HG03521 (cell line): ENCODE measurements at regions not wholly inside any gene's neighbourhood (a gene's known extent, or its start where the extent isn't known, plus 50 kb on each side); places are given as distances from the start of the nearest gene placed in this dataset.

Source experiments
- ATAC-seq: cut with Tn5 transposase; IDR thresholded peaks from one replicate; pipeline ENCODE4 v1.9.1; 2021; ENCODE audit warnings: mild to moderate bottlenecking, moderate library complexity; ENCODE audit not compliant: unreplicated experiment

DNA sequence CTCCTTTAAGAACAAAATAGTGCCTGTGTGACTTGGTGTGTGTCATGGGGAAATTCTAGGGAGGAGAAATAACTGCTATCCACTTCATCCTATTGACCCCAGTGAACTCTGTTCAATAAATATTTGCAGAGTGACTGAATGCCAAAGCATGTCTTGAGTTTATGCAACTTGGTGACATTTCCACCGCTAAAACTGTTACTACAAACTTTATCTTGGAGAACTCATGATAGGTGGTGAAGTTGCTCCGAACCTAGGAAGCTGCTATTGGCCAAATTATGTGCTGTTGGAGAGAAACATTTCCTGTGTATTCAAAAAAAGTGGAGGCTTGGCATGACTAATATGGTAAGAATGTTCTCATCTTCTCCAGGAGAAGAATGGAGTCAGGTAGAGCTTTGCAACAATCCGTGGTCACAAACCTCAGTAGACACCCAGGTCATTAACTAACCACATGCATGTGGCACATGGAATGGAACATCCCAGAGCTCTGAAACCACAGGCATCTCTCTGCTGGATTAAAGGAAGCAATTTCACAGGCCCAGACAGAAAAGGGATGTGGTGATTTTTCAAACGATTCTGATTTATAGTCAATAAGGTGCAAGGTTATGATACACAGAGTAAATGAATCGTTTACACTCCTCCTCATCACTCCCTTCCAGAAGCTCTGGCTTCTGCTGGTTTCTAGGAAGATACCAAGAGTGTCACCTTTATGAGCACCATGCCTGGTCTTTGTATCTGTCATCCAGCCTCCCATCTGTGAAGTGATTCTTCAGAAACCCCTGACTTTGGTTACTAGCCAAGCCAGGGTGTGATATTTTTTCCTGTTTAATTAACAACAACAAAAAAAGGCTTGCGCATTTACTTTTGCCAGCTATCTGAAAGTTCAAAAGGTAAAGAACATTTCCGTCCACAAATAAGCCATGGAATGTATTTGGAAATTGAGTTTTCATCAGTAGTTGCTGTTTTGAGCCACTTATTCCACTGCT lies 361.1 kb downstream of the TGFB2 start:
- no peak for ATAC-seq

DNA sequence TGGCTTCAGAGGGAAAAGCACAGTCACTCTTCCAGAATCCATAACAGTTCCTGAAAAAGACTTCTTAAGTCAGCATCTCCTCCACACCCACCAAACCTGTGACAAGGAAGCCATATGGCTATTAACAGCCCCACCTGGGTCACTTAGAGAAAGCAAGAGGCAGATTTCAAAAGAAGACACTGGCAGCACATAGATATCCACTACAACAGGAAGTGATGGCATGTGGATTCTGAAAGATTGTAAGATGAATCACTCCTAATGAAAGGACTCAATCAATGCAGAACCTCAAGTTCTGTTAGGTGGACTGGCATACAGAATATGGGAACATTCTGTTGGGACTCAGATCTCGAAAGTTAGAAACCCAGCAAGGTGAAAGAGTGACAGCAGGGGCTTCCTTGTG lies 365.9 kb downstream of the TGFB2 start:
- ATAC-seq = no peak

DNA sequence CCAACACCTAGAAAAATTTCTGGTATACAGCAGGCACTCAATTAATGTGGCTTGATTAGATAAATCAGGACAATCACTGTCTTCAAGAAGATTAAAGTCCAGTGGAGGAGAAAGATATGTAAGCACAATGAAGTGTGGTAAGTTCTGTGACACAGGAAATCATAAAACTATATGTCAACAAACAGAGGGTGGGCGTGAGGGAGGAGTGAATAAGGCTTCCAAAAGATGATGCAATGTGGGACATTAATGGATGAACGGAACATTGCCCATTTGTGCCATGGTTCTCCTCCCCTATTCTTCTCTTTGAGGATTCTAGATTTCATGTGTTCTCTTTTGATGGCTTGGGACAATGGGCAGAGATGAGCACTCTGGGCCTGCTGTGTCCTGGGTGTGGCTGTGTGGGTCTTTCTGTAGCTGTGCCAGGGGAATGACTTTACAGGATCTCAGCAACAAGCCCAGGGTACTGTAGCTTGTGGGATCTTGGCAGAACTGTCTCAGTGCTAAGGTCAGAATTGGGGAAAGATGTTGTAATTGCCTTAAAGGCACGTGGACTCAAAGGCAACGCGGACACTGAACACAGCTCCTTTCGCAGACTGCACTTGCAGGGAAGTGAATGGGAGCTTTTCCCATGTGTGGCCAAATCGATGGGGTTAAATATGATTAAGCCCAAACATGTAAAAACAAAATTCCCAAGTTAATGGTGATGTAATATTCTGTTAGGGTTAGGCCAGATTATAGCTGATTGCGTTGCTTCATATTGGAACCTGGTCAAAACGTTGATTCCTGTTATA lies 366.9 kb downstream of the TGFB2 start:
- no peak for ATAC-seq

DNA sequence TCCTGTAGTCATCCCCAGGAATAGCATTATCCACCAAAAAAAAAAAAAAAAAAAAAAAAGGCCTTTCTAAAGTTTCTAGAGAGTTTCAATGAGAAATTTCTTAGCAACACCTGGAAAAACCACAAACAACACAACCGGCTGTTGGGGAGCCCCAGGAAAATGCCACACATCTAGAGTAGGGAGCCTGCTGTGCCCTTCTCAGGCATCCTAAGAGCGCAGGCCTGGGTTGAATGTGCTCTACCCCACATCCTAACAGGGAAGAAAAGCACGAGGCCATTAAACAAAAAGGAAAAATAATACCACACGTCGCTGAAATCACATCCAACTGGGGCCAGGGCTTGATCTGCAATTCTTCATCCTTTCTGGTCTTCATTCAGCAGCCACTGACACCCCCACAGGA lies 367.5 kb downstream of the TGFB2 start:
- no peak for ATAC-seq

DNA sequence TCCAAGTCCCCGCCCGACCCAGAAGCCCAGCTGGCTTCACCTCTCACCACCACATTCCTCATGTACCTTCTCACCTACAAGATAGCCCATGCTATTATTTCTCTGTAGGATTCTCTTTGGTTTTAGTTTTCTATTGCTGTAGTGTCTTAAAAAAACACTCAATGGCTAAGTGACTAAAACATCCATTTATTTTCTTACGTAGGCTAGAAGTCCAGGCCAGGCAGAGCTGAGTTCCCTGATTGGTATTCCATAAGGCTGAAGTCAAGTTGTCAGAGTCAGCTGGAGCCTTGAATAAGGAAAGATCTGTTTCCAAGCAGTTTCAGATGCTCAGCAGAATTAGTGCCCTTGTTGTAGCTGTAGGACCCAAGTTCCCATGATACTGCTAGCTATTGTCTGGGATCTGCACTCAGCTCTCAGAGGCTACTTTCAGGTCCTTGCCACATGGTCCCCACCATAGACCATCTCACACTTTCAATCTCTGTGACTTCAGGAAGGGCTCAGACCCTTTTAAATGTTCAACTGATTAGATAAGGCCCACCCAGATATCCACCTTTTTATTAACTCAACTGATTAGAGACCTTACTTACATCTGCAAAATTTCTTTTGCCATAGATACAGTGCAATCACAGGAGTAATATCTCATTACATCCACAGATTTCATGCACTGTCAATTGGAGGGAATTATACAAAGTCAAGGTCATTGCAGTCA lies 371.0 kb downstream of the TGFB2 start:
- no peak for ATAC-seq

DNA sequence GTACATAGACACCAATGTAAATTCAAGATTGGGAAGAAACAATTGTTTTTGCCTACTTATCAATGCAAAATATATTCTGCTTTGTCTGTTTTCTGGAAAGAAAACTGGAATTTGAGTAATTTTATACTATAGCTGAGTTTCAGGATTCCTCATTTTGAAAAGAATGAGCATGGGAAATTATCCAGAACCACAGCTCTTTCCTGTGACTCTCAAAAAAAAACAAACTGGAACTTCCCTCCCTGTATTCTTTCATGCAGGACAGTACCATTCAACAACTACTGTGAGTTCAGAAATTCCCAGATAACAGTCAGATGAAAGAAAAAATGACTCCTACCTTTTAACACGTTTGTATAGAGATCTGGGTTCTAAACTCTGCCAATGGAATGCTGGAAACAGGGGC lies 372.4 kb downstream of the TGFB2 start:
- no peak for ATAC-seq

DNA sequence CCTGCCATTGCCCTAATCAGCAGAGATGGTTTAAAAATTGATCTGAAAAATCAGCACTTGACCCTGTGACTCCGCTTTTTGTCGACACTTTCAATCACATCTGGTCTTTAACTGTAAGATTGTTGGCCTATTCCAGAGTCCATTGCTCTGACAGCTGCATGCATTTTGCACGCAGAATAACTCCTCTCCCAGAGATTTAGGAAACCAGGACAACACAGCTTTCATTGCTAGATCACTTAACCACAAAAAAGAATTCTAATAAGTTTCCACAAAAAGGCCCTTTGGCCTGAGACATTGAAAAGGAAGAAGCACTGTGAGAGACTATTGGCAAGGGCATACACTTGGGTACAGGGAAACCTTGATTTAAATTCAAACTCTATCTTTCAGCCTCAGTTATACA lies 373.1 kb downstream of the TGFB2 start:
- no peak for ATAC-seq

DNA sequence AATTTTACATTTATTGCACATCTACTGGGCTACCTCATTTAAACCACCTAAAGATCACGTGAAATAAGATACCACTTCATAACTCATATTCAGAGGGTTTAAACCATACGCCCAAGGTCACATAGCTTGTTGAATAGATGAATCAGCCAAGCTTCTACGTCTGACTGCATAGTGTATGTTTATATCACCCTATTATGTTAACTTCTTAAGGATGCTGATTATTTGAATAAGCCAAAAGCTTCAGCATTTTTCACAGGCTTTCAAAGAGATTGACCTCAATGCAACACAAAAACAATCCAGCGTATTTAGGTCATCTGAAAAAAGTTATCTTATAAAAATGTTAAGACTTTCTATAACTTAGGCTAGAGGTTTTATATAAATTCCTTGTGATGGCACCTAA lies 373.8 kb downstream of the TGFB2 start:
- no peak for ATAC-seq

DNA sequence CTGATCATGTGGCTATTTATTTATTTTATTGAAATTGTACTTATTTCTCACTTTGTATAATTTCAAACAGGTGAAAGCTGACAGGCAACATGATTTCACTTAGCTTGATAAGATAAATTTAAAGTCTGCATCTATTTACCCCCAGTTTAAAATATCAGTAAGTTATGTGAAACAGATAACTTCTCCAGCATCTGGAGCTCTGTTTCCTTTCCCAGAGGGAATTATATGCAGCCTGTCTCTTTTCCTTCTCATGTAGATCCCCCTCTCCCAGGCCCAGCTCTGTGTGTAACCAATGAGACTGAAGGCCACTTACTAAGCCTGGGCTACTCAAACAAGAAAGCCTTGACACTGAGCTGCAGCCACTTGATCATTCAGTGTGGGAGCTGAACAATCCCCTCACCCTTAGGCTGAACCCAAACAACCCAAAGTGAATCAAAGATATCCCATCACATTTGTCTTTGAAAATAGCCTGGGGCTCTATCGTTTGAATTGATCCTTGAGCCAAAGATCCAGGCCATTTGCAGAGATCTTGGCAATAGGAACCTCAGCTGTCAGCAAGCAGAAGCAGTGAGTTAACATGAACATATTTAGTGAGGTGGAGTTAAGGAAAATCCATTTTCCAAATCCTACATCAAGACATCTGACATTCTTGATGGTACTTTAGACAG lies 383.9 kb downstream of the TGFB2 start:
- no peak for ATAC-seq

DNA sequence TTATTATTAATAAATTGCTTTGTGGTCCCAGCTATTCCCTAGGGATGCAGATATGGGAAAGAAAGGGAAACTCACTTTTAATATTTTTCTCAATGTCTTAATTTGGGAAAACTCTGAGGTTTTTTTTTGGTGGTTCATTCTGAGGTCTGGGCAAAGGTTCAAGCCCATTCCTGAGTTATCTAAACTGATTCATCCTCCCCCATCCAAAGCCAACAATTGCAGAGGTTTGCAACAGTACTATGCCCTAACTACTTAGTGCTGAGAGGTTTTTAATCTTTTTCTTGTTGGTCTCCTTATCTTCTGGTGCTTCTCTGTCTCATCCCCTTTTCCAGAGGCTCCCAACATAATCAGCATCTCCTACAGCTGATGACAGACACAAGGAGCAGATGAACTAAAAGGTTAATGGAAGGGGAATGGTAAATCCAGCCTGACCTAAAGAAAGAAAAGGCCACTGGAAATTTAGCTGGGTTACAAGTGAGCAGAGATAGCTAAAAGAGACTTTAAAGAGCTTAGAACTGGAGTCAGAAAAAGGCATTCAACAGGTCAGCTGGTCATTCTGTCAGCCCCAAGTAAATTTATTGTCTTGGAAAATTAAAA lies 390.4 kb downstream of the TGFB2 start:
- no peak for ATAC-seq

DNA sequence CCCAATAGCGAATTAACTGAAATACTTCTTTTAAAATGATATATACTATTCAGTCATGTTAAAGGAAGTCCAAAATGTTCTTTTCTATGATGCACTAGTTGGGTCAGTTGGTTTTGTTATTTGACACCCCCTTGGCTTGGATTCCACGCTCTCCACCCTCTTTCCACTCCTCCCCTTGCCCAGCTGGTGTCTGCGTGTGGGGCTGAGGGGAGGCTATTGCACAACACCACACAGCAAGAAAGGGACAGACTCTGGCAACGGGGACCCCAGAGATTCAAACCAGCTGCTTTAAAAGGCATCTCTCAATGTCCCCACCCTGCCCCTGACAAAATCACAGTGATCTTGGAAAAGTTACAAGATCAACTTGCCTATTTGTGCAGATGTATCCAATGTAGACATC lies 394.3 kb downstream of the TGFB2 start:
- no peak for ATAC-seq

DNA sequence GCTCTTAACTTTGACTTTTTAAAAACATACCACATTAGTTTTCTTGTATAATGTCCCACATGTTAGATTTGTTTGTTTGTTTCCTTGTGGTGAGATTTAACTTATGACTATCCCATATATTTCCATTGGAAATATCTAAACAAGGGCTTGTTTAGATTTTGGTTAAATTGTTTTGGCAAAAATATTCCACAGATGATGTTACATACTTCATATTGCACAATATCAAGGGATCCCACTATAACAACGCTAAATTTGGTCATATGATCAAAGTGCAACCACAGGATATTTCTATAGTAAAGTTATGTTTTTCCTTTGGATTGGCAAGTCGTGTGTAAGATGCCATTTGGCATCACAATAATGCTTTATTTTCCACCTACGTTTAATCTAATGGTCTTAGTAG lies 396.7 kb downstream of the TGFB2 start:
- ATAC-seq = no peak

DNA sequence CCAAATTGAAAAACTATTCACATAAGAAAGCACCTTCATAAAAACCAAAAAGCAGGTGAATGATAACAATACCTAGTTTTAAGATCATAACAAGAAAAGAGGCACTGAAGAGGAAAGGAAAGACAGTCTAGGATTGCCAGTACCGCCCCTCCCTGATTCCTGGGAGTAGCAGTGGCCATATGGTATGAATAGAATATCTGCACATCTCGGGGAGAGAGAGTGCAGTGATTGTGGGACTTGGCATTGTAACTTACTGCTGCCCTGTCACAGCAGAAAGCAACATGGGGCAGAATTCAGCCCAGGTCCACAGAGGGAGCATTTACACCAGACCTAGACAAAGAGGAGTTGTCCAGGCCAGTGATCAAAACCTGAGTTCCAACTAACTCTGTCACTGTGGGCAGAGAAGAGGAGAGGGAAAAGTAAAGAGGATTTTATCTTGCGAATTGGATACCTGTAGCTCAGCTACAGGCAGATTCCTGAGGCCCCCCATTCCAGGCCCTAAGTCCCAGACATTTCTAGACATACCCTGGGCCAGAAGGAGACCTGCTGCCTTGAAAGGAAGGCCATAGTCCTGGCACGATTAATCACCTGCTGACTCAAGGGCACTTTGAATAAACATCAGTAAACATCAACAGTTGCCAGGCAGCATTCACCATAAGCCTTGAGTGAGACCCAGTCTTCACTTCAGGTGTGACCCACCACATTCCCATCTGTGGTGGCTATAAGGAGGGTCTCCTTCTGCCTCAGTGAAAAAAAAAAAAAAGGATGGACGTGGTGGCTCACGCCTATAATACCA lies 397.5 kb downstream of the TGFB2 start:
- ATAC-seq = no peak

DNA sequence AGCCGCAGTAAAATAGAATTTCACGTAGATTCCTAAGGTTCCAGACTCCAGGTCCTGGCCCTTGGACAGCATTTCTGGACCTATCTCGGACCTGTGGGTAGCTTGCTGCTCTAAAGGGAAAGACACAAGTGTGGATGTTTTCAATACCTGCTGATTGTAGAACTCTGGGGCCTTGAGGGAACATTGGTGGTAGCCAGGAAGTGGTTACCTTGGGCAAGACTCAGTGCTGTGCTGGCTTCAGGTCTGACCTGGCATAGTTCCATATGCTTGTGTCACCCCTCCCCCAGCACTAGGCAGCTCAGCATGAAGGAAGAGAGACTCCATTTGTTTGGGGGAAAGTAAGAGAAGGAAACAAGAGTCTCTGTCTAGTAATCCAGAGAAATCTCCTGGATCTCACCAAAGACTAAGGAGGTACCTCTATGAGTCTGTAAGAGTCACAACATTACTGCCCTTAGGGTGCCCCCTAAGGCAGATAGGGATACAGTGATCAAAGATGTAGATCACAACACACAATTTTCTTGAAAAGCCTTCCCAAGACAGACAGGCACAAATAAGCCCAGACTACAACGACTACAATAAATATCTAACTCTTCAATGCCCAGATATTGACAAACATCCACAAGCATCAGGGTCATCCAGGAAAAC lies 398.8 kb downstream of the TGFB2 start:
- no peak for ATAC-seq

DNA sequence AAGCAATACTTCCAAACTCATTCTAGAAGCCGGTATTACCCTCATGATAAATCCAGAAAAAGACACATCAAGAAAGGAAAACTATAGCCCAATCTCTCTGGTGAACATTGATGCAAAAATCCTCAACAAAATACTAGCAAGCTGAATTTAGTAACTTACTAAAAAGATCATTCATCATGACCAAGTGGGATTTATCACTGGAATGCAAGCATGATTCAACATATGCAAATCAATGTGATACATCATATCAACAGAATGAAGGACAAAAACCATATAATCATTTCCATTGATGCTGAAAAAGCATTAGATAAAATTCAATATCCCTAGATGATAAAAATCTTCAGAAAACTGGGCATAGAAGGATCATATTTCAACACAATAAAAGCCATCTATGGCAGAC lies 402.9 kb downstream of the TGFB2 start:
- no peak for ATAC-seq

DNA sequence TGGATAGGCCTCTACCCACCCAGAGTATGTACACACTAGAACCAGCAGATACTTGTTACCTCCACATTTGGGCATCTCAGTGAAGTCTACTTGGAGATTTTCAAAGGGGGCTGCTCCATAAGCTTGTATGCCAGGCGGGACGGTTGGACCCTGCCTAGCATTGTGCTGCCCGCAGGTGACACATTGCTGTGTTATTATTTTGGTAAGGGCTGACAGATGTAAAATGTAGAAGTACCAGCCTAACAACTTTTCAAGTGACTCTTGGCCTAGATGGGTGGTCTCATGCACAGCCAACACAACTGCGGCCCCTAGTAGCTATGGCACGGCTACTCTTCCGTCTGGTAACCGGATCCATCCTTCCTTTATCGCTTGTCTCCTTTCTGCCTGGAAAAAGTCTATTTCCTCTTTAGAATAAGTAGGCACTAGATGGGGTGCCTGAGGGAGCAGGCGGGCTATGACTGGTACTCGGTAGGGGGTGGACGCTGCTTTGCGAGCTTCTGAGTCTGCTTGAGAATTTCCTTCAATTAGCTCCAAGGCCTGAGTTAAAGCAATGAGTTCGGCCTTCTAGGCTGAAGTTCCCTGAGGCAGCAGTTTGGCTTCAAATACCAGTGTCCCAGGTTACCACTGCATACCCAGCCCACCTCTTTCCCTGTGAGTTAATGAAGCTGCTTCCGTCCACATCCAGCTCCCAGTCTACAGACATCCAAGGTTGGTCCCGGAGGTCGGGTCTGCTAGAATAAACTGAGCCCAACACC lies 405.3 kb downstream of the TGFB2 start:
- no peak for ATAC-seq

DNA sequence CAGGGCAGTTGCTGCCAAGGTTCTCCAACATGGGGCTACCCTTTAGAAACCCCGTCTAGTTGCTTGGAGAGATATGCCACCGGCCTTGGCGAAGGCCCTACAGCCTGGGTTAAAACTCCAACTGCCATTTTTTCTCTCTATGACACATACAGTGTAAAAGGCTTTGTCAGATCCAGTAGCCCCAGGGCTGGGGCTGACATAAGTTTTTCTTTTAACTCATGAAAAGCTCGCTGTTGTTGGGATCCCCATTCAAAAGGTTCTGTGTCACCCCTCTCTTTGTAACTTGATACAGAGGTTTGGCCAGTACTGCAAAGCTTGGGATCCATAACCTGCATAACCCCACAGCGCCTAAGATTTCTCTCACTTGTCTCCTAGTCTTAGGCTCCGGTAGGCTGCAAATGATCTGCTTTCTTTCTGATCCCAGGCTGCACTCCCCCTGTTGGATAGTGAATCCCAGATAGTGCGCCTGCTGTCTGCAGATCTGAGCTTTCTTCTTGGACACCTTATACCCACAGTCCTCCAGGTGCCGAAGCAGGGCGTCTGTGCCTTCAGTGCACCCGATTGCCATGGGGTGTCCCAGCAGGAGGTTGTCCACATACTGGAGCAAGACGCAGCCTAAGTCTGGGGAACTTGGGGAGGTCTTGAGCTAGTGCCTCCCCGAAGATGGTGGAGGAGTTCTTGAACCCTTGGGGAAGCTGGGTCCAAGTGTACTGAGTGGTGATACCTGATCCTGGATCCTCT lies 406.2 kb downstream of the TGFB2 start:
- no peak for ATAC-seq

DNA sequence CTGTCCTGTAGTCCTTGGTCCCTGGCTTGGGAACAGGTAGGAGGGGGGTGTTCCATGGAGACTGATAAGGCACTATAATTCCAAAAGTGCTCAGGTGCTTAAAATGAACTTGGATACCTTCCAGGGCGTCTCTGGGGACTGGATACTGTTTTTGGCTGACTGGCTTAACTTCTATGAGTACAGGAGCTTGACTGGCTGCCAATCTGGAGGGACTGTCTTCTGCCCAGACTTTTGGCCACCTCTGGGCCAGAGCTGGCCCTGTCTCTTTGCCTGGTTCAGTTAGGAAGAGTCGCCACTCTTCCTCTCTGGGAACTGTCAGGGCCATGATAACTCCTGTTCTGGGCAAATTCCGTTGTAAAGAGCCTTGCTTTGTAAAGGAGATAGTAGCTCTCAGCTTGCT lies 407.0 kb downstream of the TGFB2 start:
- no peak for ATAC-seq
